ENCODE measurements at regions not wholly inside any gene's neighbourhood (a gene's known extent, or its start where the extent isn't known, plus 50 kb on each side); places are given as distances from the start of the nearest gene placed in this dataset.
"Not testable (repeated sequence)": the region's sequence is repeated elsewhere in the genome, so short reads cannot be mapped to it uniquely, and the experiment has no call there.

DNA sequence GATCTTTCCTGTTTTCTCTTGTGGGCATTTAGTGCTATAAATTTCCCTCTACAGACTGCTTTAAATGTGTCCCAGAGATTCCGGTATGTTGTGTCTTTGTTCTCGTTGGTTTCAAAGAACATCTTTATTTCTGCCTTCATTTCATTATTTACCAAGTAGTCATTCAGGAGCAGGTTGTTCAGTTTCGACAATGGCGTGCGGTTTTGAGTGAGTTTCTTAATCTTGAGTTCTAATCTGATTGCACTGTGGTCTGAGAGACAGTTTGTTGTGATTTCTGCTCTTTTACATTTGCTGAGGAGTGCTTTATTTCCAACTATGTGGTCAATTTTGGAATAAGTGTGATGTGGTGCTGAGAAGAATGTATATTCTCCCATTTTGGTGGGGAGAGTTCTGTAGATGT lies 535.7 kb upstream of the RGMB start:
- not testable (repeated sequence) for TF ChIP-seq ZNF16 (tag by site-specific recombination; IDR thresholded peaks at IDR 0.05; ENCODE audit: low read depth); ZNF311 (tag by site-specific recombination; IDR thresholded peaks at IDR 0.05; ENCODE audit: borderline replicate concordance); ZNF571 (tag by site-specific recombination; IDR thresholded peaks at IDR 0.05); ZEB2 (tag by site-specific recombination; IDR thresholded peaks at IDR 0.05); ZNF48 (tag by site-specific recombination; IDR thresholded peaks at IDR 0.05); ZFP37 (tag by site-specific recombination; IDR thresholded peaks at IDR 0.05); ZSCAN16 (tag by site-specific recombination; IDR thresholded peaks at IDR 0.05); ZFHX2 (tag by site-specific recombination; conservative IDR thresholded peaks at IDR 0.05)
- TF ChIP-seq, protein P1, sequence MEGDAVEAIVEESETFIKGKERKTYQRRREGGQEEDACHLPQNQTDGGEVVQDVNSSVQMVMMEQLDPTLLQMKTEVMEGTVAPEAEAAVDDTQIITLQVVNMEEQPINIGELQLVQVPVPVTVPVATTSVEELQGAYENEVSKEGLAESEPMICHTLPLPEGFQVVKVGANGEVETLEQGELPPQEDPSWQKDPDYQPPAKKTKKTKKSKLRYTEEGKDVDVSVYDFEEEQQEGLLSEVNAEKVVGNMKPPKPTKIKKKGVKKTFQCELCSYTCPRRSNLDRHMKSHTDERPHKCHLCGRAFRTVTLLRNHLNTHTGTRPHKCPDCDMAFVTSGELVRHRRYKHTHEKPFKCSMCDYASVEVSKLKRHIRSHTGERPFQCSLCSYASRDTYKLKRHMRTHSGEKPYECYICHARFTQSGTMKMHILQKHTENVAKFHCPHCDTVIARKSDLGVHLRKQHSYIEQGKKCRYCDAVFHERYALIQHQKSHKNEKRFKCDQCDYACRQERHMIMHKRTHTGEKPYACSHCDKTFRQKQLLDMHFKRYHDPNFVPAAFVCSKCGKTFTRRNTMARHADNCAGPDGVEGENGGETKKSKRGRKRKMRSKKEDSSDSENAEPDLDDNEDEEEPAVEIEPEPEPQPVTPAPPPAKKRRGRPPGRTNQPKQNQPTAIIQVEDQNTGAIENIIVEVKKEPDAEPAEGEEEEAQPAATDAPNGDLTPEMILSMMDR (tag by site-specific recombination; IDR thresholded peaks at IDR 0.05): not testable (repeated sequence)
- TF ChIP-seq, protein P2, sequence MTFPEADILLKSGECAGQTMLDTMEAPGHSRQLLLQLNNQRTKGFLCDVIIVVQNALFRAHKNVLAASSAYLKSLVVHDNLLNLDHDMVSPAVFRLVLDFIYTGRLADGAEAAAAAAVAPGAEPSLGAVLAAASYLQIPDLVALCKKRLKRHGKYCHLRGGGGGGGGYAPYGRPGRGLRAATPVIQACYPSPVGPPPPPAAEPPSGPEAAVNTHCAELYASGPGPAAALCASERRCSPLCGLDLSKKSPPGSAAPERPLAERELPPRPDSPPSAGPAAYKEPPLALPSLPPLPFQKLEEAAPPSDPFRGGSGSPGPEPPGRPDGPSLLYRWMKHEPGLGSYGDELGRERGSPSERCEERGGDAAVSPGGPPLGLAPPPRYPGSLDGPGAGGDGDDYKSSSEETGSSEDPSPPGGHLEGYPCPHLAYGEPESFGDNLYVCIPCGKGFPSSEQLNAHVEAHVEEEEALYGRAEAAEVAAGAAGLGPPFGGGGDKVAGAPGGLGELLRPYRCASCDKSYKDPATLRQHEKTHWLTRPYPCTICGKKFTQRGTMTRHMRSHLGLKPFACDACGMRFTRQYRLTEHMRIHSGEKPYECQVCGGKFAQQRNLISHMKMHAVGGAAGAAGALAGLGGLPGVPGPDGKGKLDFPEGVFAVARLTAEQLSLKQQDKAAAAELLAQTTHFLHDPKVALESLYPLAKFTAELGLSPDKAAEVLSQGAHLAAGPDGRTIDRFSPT (tag by site-specific recombination; IDR thresholded peaks at IDR 0.05): not testable (repeated sequence)
- TF ChIP-seq, protein P3, sequence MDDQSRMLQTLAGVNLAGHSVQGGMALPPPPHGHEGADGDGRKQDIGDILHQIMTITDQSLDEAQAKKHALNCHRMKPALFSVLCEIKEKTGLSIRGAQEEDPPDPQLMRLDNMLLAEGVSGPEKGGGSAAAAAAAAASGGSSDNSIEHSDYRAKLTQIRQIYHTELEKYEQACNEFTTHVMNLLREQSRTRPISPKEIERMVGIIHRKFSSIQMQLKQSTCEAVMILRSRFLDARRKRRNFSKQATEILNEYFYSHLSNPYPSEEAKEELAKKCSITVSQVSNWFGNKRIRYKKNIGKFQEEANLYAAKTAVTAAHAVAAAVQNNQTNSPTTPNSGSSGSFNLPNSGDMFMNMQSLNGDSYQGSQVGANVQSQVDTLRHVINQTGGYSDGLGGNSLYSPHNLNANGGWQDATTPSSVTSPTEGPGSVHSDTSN (CRISPR knock-in tag; IDR thresholded peaks at IDR 0.05): not testable (repeated sequence)
- TF ChIP-seq, protein P4, sequence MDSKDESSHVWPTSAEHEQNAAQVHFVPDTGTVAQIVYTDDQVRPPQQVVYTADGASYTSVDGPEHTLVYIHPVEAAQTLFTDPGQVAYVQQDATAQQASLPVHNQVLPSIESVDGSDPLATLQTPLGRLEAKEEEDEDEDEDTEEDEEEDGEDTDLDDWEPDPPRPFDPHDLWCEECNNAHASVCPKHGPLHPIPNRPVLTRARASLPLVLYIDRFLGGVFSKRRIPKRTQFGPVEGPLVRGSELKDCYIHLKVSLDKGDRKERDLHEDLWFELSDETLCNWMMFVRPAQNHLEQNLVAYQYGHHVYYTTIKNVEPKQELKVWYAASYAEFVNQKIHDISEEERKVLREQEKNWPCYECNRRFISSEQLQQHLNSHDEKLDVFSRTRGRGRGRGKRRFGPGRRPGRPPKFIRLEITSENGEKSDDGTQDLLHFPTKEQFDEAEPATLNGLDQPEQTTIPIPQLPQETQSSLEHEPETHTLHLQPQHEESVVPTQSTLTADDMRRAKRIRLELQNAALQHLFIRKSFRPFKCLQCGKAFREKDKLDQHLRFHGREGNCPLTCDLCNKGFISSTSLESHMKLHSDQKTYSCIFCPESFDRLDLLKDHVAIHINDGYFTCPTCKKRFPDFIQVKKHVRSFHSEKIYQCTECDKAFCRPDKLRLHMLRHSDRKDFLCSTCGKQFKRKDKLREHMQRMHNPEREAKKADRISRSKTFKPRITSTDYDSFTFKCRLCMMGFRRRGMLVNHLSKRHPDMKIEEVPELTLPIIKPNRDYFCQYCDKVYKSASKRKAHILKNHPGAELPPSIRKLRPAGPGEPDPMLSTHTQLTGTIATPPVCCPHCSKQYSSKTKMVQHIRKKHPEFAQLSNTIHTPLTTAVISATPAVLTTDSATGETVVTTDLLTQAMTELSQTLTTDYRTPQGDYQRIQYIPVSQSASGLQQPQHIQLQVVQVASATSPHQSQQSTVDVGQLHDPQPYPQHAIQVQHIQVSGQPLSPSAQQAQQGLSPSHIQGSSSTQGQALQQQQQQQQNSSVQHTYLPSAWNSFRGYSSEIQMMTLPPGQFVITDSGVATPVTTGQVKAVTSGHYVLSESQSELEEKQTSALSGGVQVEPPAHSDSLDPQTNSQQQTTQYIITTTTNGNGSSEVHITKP (tag by site-specific recombination; IDR thresholded peaks at IDR 0.05): not testable (repeated sequence)
- TF ChIP-seq, protein P5, sequence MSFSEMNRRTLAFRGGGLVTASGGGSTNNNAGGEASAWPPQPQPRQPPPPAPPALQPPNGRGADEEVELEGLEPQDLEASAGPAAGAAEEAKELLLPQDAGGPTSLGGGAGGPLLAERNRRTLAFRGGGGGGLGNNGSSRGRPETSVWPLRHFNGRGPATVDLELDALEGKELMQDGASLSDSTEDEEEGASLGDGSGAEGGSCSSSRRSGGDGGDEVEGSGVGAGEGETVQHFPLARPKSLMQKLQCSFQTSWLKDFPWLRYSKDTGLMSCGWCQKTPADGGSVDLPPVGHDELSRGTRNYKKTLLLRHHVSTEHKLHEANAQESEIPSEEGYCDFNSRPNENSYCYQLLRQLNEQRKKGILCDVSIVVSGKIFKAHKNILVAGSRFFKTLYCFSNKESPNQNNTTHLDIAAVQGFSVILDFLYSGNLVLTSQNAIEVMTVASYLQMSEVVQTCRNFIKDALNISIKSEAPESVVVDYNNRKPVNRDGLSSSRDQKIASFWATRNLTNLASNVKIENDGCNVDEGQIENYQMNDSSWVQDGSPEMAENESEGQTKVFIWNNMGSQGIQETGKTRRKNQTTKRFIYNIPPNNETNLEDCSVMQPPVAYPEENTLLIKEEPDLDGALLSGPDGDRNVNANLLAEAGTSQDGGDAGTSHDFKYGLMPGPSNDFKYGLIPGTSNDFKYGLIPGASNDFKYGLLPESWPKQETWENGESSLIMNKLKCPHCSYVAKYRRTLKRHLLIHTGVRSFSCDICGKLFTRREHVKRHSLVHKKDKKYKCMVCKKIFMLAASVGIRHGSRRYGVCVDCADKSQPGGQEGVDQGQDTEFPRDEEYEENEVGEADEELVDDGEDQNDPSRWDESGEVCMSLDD (tag by site-specific recombination; IDR thresholded peaks at IDR 0.05): not testable (repeated sequence)
